ENCODE measurements at regions not wholly inside any gene's neighbourhood (a gene's known extent, or its start where the extent isn't known, plus 50 kb on each side); places are given as distances from the start of the nearest gene placed in this dataset.
"Not testable (repeated sequence)": the region's sequence is repeated elsewhere in the genome, so short reads cannot be mapped to it uniquely, and the experiment has no call there.

DNA sequence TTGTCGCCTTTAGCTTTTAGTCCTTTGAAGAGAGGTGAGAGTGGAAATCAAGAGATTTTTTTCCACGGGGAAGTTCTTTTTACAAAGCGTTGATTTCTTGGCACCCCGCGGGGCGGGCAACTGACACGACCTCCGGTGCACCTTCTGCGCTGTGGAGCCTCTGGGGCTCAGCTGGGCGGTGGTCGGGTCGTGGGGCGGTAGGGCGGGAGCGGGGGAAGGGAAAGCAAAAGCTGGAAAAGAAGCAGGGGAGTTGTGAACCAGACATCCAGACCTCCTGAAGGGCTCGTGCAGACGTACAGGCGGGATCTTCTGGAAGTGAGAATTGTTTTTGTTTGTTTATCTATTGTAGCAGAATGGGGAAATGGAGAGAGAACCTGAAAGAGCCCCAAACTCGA is 63.3 kb downstream of the PPIAL4A start:
- TF ChIP-seq, protein P1, sequence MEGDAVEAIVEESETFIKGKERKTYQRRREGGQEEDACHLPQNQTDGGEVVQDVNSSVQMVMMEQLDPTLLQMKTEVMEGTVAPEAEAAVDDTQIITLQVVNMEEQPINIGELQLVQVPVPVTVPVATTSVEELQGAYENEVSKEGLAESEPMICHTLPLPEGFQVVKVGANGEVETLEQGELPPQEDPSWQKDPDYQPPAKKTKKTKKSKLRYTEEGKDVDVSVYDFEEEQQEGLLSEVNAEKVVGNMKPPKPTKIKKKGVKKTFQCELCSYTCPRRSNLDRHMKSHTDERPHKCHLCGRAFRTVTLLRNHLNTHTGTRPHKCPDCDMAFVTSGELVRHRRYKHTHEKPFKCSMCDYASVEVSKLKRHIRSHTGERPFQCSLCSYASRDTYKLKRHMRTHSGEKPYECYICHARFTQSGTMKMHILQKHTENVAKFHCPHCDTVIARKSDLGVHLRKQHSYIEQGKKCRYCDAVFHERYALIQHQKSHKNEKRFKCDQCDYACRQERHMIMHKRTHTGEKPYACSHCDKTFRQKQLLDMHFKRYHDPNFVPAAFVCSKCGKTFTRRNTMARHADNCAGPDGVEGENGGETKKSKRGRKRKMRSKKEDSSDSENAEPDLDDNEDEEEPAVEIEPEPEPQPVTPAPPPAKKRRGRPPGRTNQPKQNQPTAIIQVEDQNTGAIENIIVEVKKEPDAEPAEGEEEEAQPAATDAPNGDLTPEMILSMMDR (IDR thresholded peaks at IDR 0.05; ENCODE audit: low read length): not testable (repeated sequence)
- not testable (repeated sequence) for TF ChIP-seq EZH2 (IDR thresholded peaks at IDR 0.05; ENCODE audit: borderline replicate concordance, low read length)
